Gastroesophageal sphincter (tissue), 3 donors: ENCODE measurements at regions not wholly inside any gene's neighbourhood (a gene's known extent, or its start where the extent isn't known, plus 50 kb on each side); places are given as distances from the start of the nearest gene placed in this dataset.
A peak's percentile ranks its signal among the peaks of the same experiment; 100 is the strongest.

Source experiments
- CTCF ChIP-seq, 4 experiments: fragments of 200-600 bp in 2 of 4; fragments of 450-650 bp in 2 of 4; sonication (generic) in 1 of 4; IDR thresholded peaks; one replicate each; pipeline ENCODE4 v1.5.1; 2017 to 2019; ENCODE audit warnings: antibody characterized with exemption in 4 of 4, mild to moderate bottlenecking in 2 of 4, moderate library complexity in 2 of 4
- POLR2A ChIP-seq, 2 donors: fragments of 450-650 bp; IDR thresholded peaks; one replicate each; pipeline ENCODE4 v1.6.1; 2017; ENCODE audit warnings: antibody characterized with exemption in 2 of 2, mild to moderate bottlenecking in 2 of 2, moderate library complexity in 1 of 2

- TF ChIP-seq CTCF (IDR thresholded peaks at IDR 0.05), result peak; percentile 31 to 55 (median 40)
- TF ChIP-seq POLR2A (IDR thresholded peaks at IDR 0.05), result no peak
Observed at GRCh38 chr7:32164341-32164996, 94.3 kb upstream of the PDE1C start.
